ENCODE measurements at regions not wholly inside any gene's neighbourhood (a gene's known extent, or its start where the extent isn't known, plus 50 kb on each side); places are given as distances from the start of the nearest gene placed in this dataset.

GRCh38 chr10:4313051-4313450 lies 513.0 kb upstream of the AKR1E2 start:
- ATAC-seq: no peak
- no peak overlapping the region for H3K27ac Mint-ChIP-seq
- peaks cover 0 to 2% (median 0%) of the 10 kb centered on the region in 9 donors for H3K9me3 Mint-ChIP-seq
- H3K4me1 Mint-ChIP-seq: no peaks in the 10 kb centered on the region
- H3K27me3 Mint-ChIP-seq: peaks cover 4 to 10% (median 7%) of the 10 kb centered on the region in 5 donors
- no peak overlapping the region for H3K4me3 Mint-ChIP-seq
- POLR2A ChIA-PET: no interaction called here
- DNase-seq: no peak
- no peaks in the 10 kb centered on the region for H3K36me3 Mint-ChIP-seq

GRCh38 chr10:4312051-4312835 lies 513.8 kb upstream of the AKR1E2 start:
- H3K4me3 Mint-ChIP-seq: no peak overlapping the region
- H3K27ac Mint-ChIP-seq: no peak overlapping the region
- peaks cover 4 to 10% (median 7%) of the 10 kb centered on the region in 5 donors for H3K27me3 Mint-ChIP-seq
- DNase-seq: no peak
- H3K36me3 Mint-ChIP-seq: no peaks in the 10 kb centered on the region
- POLR2A ChIA-PET: no interaction called here
- H3K9me3 Mint-ChIP-seq: no peaks in the 10 kb centered on the region
- H3K4me1 Mint-ChIP-seq: no peaks in the 10 kb centered on the region
- no peak for ATAC-seq

GRCh38 chr10:4310172-4310571 lies 515.8 kb upstream of the AKR1E2 start:
- Mint-ChIP-seq H3K36me3 (no peaks in the 10 kb centered on the region), H3K9me3 (no peaks in the 10 kb centered on the region), H3K4me3 (no peak overlapping the region), H3K27ac (no peak overlapping the region), H3K27me3 (peaks cover 3 to 10% (median 6%) of the 10 kb centered on the region in 5 donors), H3K4me1 (no peaks in the 10 kb centered on the region)
- no peak for ATAC-seq
- POLR2A ChIA-PET: no interaction called here
- DNase-seq: no peak

GRCh38 chr10:4307910-4308309 lies 518.1 kb upstream of the AKR1E2 start:
- Mint-ChIP-seq H3K36me3 (no peaks in the 10 kb centered on the region), H3K9me3 (no peaks in the 10 kb centered on the region), H3K27ac (no peak overlapping the region), H3K27me3 (peaks cover 0 to 20% (median 7%) of the 10 kb centered on the region in 5 donors), H3K4me1 (no peaks in the 10 kb centered on the region), H3K4me3 (no peak overlapping the region)
- DNase-seq (no peak), ATAC-seq (no peak)
- POLR2A ChIA-PET: no interaction called here

GRCh38 chr10:4306871-4307270 lies 519.1 kb upstream of the AKR1E2 start:
- POLR2A ChIA-PET: no interaction called here
- H3K4me1 Mint-ChIP-seq: no peaks in the 10 kb centered on the region
- H3K4me3 Mint-ChIP-seq: no peak overlapping the region
- no peak overlapping the region for H3K27ac Mint-ChIP-seq
- peaks cover 0 to 20% (median 7%) of the 10 kb centered on the region in 5 donors for H3K27me3 Mint-ChIP-seq
- ATAC-seq (no peak), DNase-seq (no peak)
- no peaks in the 10 kb centered on the region for H3K9me3 Mint-ChIP-seq
- H3K36me3 Mint-ChIP-seq: no peaks in the 10 kb centered on the region

- H3K36me3 Mint-ChIP-seq: no peaks in the 10 kb centered on the region
- POLR2A ChIA-PET: no interaction called here
These were observed 518.0 kb upstream of the KLF6 start for GRCh38 chr10:4303045-4303444.

GRCh38 chr10:4301291-4302045 lies 516.5 kb upstream of the KLF6 start:
- no peak for ATAC-seq
- Mint-ChIP-seq H3K27ac (no peak overlapping the region), H3K4me3 (no peak overlapping the region), H3K27me3 (peaks cover 0 to 10% (median 5%) of the 10 kb centered on the region in 5 donors), H3K36me3 (no peaks in the 10 kb centered on the region), H3K4me1 (no peaks in the 10 kb centered on the region), H3K9me3 (no peaks in the 10 kb centered on the region)
- POLR2A ChIA-PET: no interaction called here
- no peak for DNase-seq

More at GRCh38 chr10:4303045-4303444, 518.0 kb upstream of the KLF6 start:
- Mint-ChIP-seq H3K27ac (no peak overlapping the region), H3K4me3 (no peak overlapping the region), H3K27me3 (peaks cover 0 to 10% (median 5%) of the 10 kb centered on the region in 5 donors), H3K4me1 (no peaks in the 10 kb centered on the region), H3K9me3 (no peaks in the 10 kb centered on the region)
- DNase-seq (no peak), ATAC-seq (no peak)

- Mint-ChIP-seq H3K4me3 (no peak overlapping the region), H3K4me1 (no peaks in the 10 kb centered on the region), H3K36me3 (no peaks in the 10 kb centered on the region), H3K27me3 (no peaks in the 10 kb centered on the region), H3K27ac (peak overlapping the region in 1 of 10 donors; percentile 10), H3K9me3 (no peaks in the 10 kb centered on the region)
- DNase-seq (no peak), ATAC-seq (no peak)
- POLR2A ChIA-PET: no interaction called here
These were observed 511.2 kb upstream of the KLF6 start for GRCh38 chr10:4296161-4296560.

GRCh38 chr10:4294996-4295792 lies 510.2 kb upstream of the KLF6 start:
- peak overlapping the region in 2 of 10 donors; percentile 10 to 50 for H3K27ac Mint-ChIP-seq
- POLR2A ChIA-PET: no interaction called here

GRCh38 chr10:4294271-4294670 lies 509.3 kb upstream of the KLF6 start:
- H3K27ac Mint-ChIP-seq: peak overlapping the region in 1 of 10 donors; percentile 67
- H3K9me3 Mint-ChIP-seq: no peaks in the 10 kb centered on the region
- ATAC-seq (no peak), DNase-seq (no peak)
- peaks cover 0 to 2% (median 0%) of the 10 kb centered on the region in 5 donors for H3K27me3 Mint-ChIP-seq
- POLR2A ChIA-PET: no interaction called here
- no peaks in the 10 kb centered on the region for H3K36me3 Mint-ChIP-seq
- no peaks in the 10 kb centered on the region for H3K4me1 Mint-ChIP-seq
- H3K4me3 Mint-ChIP-seq: no peak overlapping the region

More at GRCh38 chr10:4294996-4295792, 510.2 kb upstream of the KLF6 start:
- no peaks in the 10 kb centered on the region for H3K36me3 Mint-ChIP-seq
- no peak overlapping the region for H3K4me3 Mint-ChIP-seq
- ATAC-seq (no peak), DNase-seq (no peak)
- H3K4me1 Mint-ChIP-seq: no peaks in the 10 kb centered on the region
- no peaks in the 10 kb centered on the region for H3K9me3 Mint-ChIP-seq
- peaks cover 0 to 2% (median 0%) of the 10 kb centered on the region in 5 donors for H3K27me3 Mint-ChIP-seq

GRCh38 chr10:4291990-4292389 lies 507.0 kb upstream of the KLF6 start:
- POLR2A ChIA-PET: no interaction called here
- no peaks in the 10 kb centered on the region for H3K9me3 Mint-ChIP-seq
- DNase-seq: no peak
- peaks cover 0 to 2% (median 0%) of the 10 kb centered on the region in 5 donors for H3K27me3 Mint-ChIP-seq
- no peak overlapping the region for H3K4me3 Mint-ChIP-seq
- H3K36me3 Mint-ChIP-seq: no peaks in the 10 kb centered on the region
- no peak overlapping the region for H3K27ac Mint-ChIP-seq
- H3K4me1 Mint-ChIP-seq: no peaks in the 10 kb centered on the region
- no peak for ATAC-seq

- POLR2A ChIA-PET: no interaction called here
- H3K27me3 Mint-ChIP-seq: peaks cover 0 to 6% (median 0%) of the 10 kb centered on the region in 5 donors
- H3K9me3 Mint-ChIP-seq: no peaks in the 10 kb centered on the region
- no peak overlapping the region for H3K4me3 Mint-ChIP-seq
- no peaks in the 10 kb centered on the region for H3K36me3 Mint-ChIP-seq
- H3K4me1 Mint-ChIP-seq: peaks cover 0 to 6% (median 6%) of the 10 kb centered on the region in 4 donors
- H3K27ac Mint-ChIP-seq: peak overlapping the region in 1 of 10 donors; percentile 4
- DNase-seq (no peak), ATAC-seq (peak in 1 of 2 donors; percentile 25)
These were observed 500.1 kb upstream of the KLF6 start for GRCh38 chr10:4285121-4285520.

Data from naive thymus-derived CD8-positive, alpha-beta T cell (primary cell).